HepG2 (cell line): ENCODE measurements at regions not wholly inside any gene's neighbourhood (a gene's known extent, or its start where the extent isn't known, plus 50 kb on each side); places are given as distances from the start of the nearest gene placed in this dataset.

Experiments used
- ATAC-seq: fragments of 200-7000 bp; cut with Tn5 transposase; 3 replicates; pipeline ENCODE4 v1.9.1; 2020; ENCODE audit warnings: mild to moderate bottlenecking, moderate library complexity
- BruUV-seq: library from RNA; stranded (reverse); fragments of 400-500 nt; replicated peaks from 2 replicates; lab custom pipeline; 2021; lab: Mats Ljungman, UMichigan
- CTCF ChIA-PET: fragments of 300-600 bp; formaldehyde crosslinking; extraction: SDS; loops from one replicate; lab custom pipeline; 2021; ENCODE audit warnings: low total read pairs, inconsistent platforms, low intra/inter-chr PET ratio; lab: Yijun Ruan, JAX
- POLR2A ChIA-PET: fragments of 350-600 bp; sonication (Branson Sonifier 250); formaldehyde crosslinking; loops from one replicate; lab custom pipeline; 2020; ENCODE audit warnings: antibody characterized with exemption, inconsistent platforms; lab: Yijun Ruan, JAX
- DNase-seq: peaks from one replicate; pipeline ENCODE4 v3.0.0-alpha.2; 2015; ENCODE audit warnings: low spot score
- FAIRE-seq: peaks from 3 replicates; lab custom pipeline; 2011; peaks lifted over from hg19 to GRCh38; lab: Jason Lieb, UNC
- H2AFZ ChIP-seq: one replicate; pipeline ENCODE4 v1.6.1; 2011; ENCODE audit warnings: low read length, inconsistent platforms
- H3K27ac ChIP-seq: fragments of 300-600 bp; 3 replicates; pipeline ENCODE4 v1.8.0; 2011; ENCODE audit warnings: mixed run types, mild to moderate bottlenecking, mixed read lengths, low read length, inconsistent platforms; ENCODE audit not compliant: insufficient read depth; ENCODE audit errors: extremely low read length
- H3K27me3 ChIP-seq, 2 experiments: fragments of 200-600 bp in 1 of 2; 2 replicates in 1 of 2; 3 replicates in 1 of 2; pipeline versions ENCODE4 v1.6.0 to v1.8.0; 2011; ENCODE audit warnings: low read length in 2 of 2, mild to moderate bottlenecking in 2 of 2, moderate library complexity in 2 of 2, inconsistent platforms in 1 of 2; ENCODE audit not compliant: insufficient read depth in 2 of 2, control insufficient read depth in 1 of 2
- H3K36me3 ChIP-seq, 2 experiments: fragments of 200-600 bp in 1 of 2; replicated peaks in 1 of 2; 2 replicates in 1 of 2; 3 replicates in 1 of 2; pipeline versions ENCODE4 v1.5.1 to v1.8.0; 2011; ENCODE audit warnings: low read length in 2 of 2, inconsistent platforms in 1 of 2; ENCODE audit not compliant: insufficient read depth in 2 of 2, control insufficient read depth in 1 of 2
- H3K4me1 ChIP-seq: 2 replicates; pipeline ENCODE4 v1.5.1; 2012; ENCODE audit warnings: low read length, inconsistent platforms; ENCODE audit not compliant: insufficient read depth
- H3K4me2 ChIP-seq: 2 replicates; pipeline ENCODE4 v1.6.0; 2011; ENCODE audit warnings: low read depth, low read length, inconsistent platforms
- H3K4me3 ChIP-seq, 3 experiments: fragments of 200-600 bp in 1 of 3; sonication (generic), shearing (Covaris generic) in 1 of 3; replicated peaks in 1 of 3; 2 replicates each; pipeline ENCODE4 v1.5.1; 2011 to 2016; ENCODE audit warnings: low read length in 3 of 3, inconsistent platforms in 2 of 3, low read depth in 2 of 3, mild to moderate bottlenecking in 2 of 3, control low read depth in 1 of 3, mixed read lengths in 1 of 3; ENCODE audit not compliant: insufficient read depth in 1 of 3
- H3K79me2 ChIP-seq: one replicate; pipeline ENCODE4 v1.6.1; 2011; ENCODE audit warnings: low read length, inconsistent platforms; ENCODE audit not compliant: insufficient read depth
- H3K9ac ChIP-seq: 2 replicates; pipeline ENCODE4 v1.6.0; 2011; ENCODE audit warnings: mild to moderate bottlenecking, low read depth, low read length, inconsistent platforms; ENCODE audit not compliant: insufficient read depth
- H3K9me3 ChIP-seq: 2 replicates; pipeline ENCODE4 v1.5.1; 2012; ENCODE audit warnings: mild to moderate bottlenecking, low read length
- H4K20me1 ChIP-seq: 2 replicates; pipeline ENCODE4 v1.6.0; 2011; ENCODE audit warnings: inconsistent platforms, mild to moderate bottlenecking, low read length, moderate library complexity; ENCODE audit not compliant: insufficient read depth
- ZNF629 ChIP-seq: sonication (generic); formaldehyde crosslinking; conservative IDR thresholded peaks from 2 replicates; pipeline ENCODE4 v1.5.0; 2020; ENCODE audit warnings: missing genetic modification reagents
- WGBS: methylation state at CpG from one replicate; pipeline ENCODE4 v1.1.6; 2017; ENCODE audit warnings: low lambda C conversion rate; 5-methylcytosine and 5-hydroxymethylcytosine counted together
- in situ Hi-C: cut with HindIII; loops from 2 replicates; pipeline ENCODE4 v1.10.0; 2017; ENCODE audit warnings: low pct_unique_long_range_greater_than_20kb; ENCODE audit not compliant: extremely low pct_ligation_motif_present
- intact Hi-C: fragments of 100-400 bp; cut with micrococcal nuclease; formaldehyde crosslinking; loops from one replicate; pipeline ENCODE4 v1.10.0; 2022; ENCODE audit not compliant: unreplicated experiment
- TF ChIP-seq, protein P1 (sequence below): sonication (generic); formaldehyde crosslinking; IDR thresholded peaks from 2 replicates; pipeline ENCODE4; 2020; ENCODE audit warnings: missing genetic modification reagents, mild to moderate bottlenecking, borderline replicate concordance
- TF ChIP-seq, protein P2 (sequence below): sonication (generic); formaldehyde crosslinking; conservative IDR thresholded peaks from 2 replicates; pipeline ENCODE4 v1.4.0; 2020; ENCODE audit warnings: missing genetic modification reagents

- TF ChIP-seq, protein P1, sequence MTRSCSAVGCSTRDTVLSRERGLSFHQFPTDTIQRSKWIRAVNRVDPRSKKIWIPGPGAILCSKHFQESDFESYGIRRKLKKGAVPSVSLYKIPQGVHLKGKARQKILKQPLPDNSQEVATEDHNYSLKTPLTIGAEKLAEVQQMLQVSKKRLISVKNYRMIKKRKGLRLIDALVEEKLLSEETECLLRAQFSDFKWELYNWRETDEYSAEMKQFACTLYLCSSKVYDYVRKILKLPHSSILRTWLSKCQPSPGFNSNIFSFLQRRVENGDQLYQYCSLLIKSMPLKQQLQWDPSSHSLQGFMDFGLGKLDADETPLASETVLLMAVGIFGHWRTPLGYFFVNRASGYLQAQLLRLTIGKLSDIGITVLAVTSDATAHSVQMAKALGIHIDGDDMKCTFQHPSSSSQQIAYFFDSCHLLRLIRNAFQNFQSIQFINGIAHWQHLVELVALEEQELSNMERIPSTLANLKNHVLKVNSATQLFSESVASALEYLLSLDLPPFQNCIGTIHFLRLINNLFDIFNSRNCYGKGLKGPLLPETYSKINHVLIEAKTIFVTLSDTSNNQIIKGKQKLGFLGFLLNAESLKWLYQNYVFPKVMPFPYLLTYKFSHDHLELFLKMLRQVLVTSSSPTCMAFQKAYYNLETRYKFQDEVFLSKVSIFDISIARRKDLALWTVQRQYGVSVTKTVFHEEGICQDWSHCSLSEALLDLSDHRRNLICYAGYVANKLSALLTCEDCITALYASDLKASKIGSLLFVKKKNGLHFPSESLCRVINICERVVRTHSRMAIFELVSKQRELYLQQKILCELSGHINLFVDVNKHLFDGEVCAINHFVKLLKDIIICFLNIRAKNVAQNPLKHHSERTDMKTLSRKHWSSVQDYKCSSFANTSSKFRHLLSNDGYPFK (CRISPR knock-in tag), result no peak
Measured at GRCh38 chr22:26835929-26836528, 178.6 kb downstream of the MIAT start (continued).

GRCh38 chr22:26837784-26838470 lies 180.5 kb downstream of the MIAT start:
- H3K27ac ChIP-seq, result no peak overlapping the region
- no peak for DNase-seq
- no TSS peak for BruUV-seq
- FAIRE-seq, result no peak
- intact Hi-C loops, result loop anchor here (5.0 kb wide), 1 partner anchor 964 kb away; the partner anchor contains the start of gene MN1
- no peaks in the 10 kb centered on the region for H3K36me3 ChIP-seq
- no peak overlapping the region for H3K4me3 ChIP-seq
- no peak overlapping the region for H3K4me2 ChIP-seq
- no peak overlapping the region for H3K9ac ChIP-seq
- H2AFZ ChIP-seq, result no peak overlapping the region
- POLR2A ChIA-PET, result no interaction called here
- no peaks in the 10 kb centered on the region for H3K4me1 ChIP-seq
- CTCF ChIA-PET, result no interaction called here
- TF ChIP-seq ZNF629 (CRISPR knock-in tag), result peak; percentile 71
- TF ChIP-seq, protein P2, sequence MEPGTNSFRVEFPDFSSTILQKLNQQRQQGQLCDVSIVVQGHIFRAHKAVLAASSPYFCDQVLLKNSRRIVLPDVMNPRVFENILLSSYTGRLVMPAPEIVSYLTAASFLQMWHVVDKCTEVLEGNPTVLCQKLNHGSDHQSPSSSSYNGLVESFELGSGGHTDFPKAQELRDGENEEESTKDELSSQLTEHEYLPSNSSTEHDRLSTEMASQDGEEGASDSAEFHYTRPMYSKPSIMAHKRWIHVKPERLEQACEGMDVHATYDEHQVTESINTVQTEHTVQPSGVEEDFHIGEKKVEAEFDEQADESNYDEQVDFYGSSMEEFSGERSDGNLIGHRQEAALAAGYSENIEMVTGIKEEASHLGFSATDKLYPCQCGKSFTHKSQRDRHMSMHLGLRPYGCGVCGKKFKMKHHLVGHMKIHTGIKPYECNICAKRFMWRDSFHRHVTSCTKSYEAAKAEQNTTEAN (CRISPR knock-in tag), result no peak
- H4K20me1 ChIP-seq, result no peaks in the 10 kb centered on the region
- peaks cover 0 to 7% of the 10 kb centered on the region in 2 experiments; a peak in 1 of 5 replicates for H3K27me3 ChIP-seq
- WGBS, result 20% methylated on average over 5 of the region's 5 CpGs
- no peaks in the 10 kb centered on the region for H3K79me2 ChIP-seq
- no peaks in the 10 kb centered on the region for H3K9me3 ChIP-seq
- no peak for ATAC-seq
- in situ Hi-C loops, result no loop called here
